Fibroblast of skin of left biceps (primary cell): ENCODE measurements at regions not wholly inside any gene's neighbourhood (a gene's known extent, or its start where the extent isn't known, plus 50 kb on each side); places are given as distances from the start of the nearest gene placed in this dataset.
A peak's percentile ranks its signal among the peaks of the same experiment; 100 is the strongest.

Experiments
- DNase-seq, 2 experiments: peaks; one replicate each; pipeline ENCODE4 v3.0.0-alpha.2; 2013; ENCODE audit warnings: low read depth in 2 of 2

DNA sequence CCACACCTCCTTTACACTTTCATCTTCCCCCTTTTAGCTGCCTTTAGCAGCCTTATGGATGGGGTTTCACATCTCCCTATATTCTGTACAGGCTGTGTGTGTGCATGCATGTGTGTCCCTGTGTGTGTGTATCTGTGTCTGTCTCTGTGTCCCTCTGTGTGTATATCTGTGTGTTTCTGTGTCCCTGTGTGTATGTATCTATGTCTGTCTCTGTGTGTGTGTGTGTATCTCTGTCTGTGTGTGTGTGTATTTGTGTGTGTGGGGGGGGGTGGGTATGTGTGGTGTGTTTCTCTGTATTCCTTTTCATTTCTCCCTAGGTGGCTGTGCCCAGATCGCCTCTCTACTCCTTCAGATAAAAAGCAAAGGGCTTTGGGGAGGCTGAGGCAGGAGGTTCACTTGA lies 52.2 kb upstream of the CD83 start:
- DNase-seq = no peak

DNA sequence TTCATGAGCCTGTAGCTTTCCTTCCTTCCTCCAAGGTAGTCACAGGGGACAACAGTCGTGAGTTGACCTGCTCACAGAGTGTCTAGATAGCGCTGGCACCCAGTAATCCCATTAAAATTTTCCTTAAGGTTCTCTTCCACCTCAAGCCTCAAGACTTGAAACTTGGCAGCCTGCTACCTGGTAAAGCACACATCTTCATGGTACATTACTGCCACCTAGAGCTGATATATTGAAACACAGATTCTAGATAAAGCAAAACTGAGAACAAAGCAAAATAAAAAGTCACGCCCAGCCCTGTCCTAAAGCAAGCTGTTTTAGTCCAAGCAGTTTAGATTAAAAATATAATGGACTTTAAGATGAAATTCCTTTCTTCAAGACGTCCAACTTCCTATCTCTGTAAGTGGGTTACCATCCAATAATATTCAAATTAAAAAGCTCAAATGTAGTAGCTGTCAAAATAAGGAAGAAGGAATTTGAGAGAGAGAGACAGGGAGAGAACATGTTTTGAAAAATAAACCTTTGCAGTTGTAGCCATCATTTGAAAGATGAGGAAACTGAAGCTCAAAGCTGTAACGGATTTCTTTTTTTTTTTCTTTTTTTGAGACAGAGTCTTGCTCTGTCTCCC lies 50.7 kb upstream of the CD83 start:
- DNase-seq = peak; percentile 48

DNA sequence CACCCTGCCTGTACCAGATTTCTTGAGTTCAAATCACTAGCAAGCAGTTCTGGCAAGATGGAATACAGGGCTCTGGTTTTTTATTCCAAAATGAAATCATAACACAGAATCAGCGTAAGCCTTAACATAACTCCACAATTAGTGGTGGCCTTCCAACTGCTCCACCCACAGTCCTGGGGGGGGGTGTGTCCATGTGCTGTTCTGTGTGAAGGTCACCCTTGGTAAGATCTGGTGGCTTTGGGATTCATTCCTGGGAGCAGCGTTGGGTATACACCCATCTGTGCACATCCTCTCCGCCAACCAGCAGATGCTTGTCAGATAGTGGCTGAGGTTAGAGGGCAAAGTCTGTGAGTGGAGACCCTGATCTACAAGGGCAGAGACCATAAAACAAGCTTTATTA lies 49.9 kb upstream of the CD83 start:
- no peak for DNase-seq
